ENCODE measurements at regions not wholly inside any gene's neighbourhood (a gene's known extent, or its start where the extent isn't known, plus 50 kb on each side); places are given as distances from the start of the nearest gene placed in this dataset.

GRCh38 chr11:79897896-79898295 is 457.1 kb upstream of the TENM4 start:
- Histone ChIP-seq H3K4me3 (no peak overlapping the region), H3K36me3 (no peaks in the 10 kb centered on the region), H3K27me3 (no peaks in the 10 kb centered on the region), H3K4me1 (no peaks in the 10 kb centered on the region), H3K27ac (no peak overlapping the region), H3K9me3 (no peaks in the 10 kb centered on the region)
- DNase-seq = no peak
- intact Hi-C loops (cut with DNase I; ENCODE audit: low total_unique reads) = no loop called here
- no peak for TF ChIP-seq CTCF (IDR thresholded peaks at IDR 0.05)

GRCh38 chr11:79896258-79896657 is 455.4 kb upstream of the TENM4 start:
- H3K27me3 ChIP-seq = no peaks in the 10 kb centered on the region
- H3K4me3 ChIP-seq = no peak overlapping the region
- no peak for DNase-seq
- H3K36me3 ChIP-seq = no peaks in the 10 kb centered on the region
- intact Hi-C loops (cut with DNase I; ENCODE audit: low total_unique reads) = no loop called here
- no peaks in the 10 kb centered on the region for H3K9me3 ChIP-seq
- TF ChIP-seq CTCF (IDR thresholded peaks at IDR 0.05) = no peak
- H3K27ac ChIP-seq = no peak overlapping the region
- H3K4me1 ChIP-seq = no peaks in the 10 kb centered on the region

GRCh38 chr11:79894111-79894510 is 453.3 kb upstream of the TENM4 start:
- intact Hi-C loops (cut with DNase I; ENCODE audit: low total_unique reads) = no loop called here
- no peaks in the 10 kb centered on the region for H3K4me1 ChIP-seq
- no peak for TF ChIP-seq CTCF (IDR thresholded peaks at IDR 0.05)
- H3K27me3 ChIP-seq = no peaks in the 10 kb centered on the region
- DNase-seq = no peak
- H3K9me3 ChIP-seq = no peaks in the 10 kb centered on the region
- H3K4me3 ChIP-seq = no peak overlapping the region
- H3K27ac ChIP-seq = no peak overlapping the region
- no peaks in the 10 kb centered on the region for H3K36me3 ChIP-seq

- H3K36me3 ChIP-seq = no peaks in the 10 kb centered on the region
- no peaks in the 10 kb centered on the region for H3K9me3 ChIP-seq
- intact Hi-C loops (cut with DNase I; ENCODE audit: low total_unique reads) = no loop called here
- no peak overlapping the region for H3K4me3 ChIP-seq
- H3K4me1 ChIP-seq = no peaks in the 10 kb centered on the region
- H3K27me3 ChIP-seq = no peaks in the 10 kb centered on the region
- H3K27ac ChIP-seq = no peak overlapping the region
- DNase-seq = no peak
- no peak for TF ChIP-seq CTCF (IDR thresholded peaks at IDR 0.05)
These were observed 449.4 kb upstream of the TENM4 start for GRCh38 chr11:79890272-79890671.

GRCh38 chr11:79864882-79865281 is 424.1 kb upstream of the TENM4 start:
- H3K27me3 ChIP-seq = no peaks in the 10 kb centered on the region
- no peaks in the 10 kb centered on the region for H3K9me3 ChIP-seq
- no peaks in the 10 kb centered on the region for H3K36me3 ChIP-seq
- no peak for TF ChIP-seq CTCF (IDR thresholded peaks at IDR 0.05)
- no peak overlapping the region for H3K27ac ChIP-seq
- no peak overlapping the region for H3K4me3 ChIP-seq
- H3K4me1 ChIP-seq = no peaks in the 10 kb centered on the region
- intact Hi-C loops (cut with DNase I; ENCODE audit: low total_unique reads) = no loop called here
- DNase-seq = no peak

GRCh38 chr11:79860336-79860735 is 419.5 kb upstream of the TENM4 start:
- Histone ChIP-seq H3K4me3 (no peak overlapping the region), H3K9me3 (no peaks in the 10 kb centered on the region), H3K36me3 (no peaks in the 10 kb centered on the region), H3K4me1 (no peaks in the 10 kb centered on the region), H3K27ac (no peak overlapping the region), H3K27me3 (no peaks in the 10 kb centered on the region)
- intact Hi-C loops (cut with DNase I; ENCODE audit: low total_unique reads) = no loop called here
- no peak for TF ChIP-seq CTCF (IDR thresholded peaks at IDR 0.05)
- DNase-seq = no peak

Measured in tibial artery (tissue), 4 donors.